ENCODE measurements at regions not wholly inside any gene's neighbourhood (a gene's known extent, or its start where the extent isn't known, plus 50 kb on each side); places are given as distances from the start of the nearest gene placed in this dataset.

DNA sequence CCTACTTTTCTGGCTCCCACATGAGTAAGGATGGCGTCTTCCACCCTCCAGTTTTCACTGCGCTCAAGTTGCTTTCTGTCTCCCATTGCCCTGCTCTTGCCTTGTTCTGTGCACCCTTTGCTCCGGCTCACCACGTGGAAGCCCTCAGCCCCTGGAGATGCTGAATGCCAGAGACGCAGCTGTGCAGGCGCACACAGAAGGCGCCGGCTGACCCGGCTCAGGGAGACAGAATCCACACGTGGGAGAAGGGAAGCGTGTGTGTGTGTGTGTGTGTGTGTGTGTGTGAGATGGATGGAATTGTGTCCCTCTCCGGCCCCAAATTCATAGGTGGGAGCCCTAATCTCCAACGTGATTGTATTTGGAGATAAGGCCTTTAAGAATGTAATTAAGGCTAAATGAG lies 118.2 kb upstream of the ERRFI1 start (continued):
- TF ChIP-seq, protein P1, sequence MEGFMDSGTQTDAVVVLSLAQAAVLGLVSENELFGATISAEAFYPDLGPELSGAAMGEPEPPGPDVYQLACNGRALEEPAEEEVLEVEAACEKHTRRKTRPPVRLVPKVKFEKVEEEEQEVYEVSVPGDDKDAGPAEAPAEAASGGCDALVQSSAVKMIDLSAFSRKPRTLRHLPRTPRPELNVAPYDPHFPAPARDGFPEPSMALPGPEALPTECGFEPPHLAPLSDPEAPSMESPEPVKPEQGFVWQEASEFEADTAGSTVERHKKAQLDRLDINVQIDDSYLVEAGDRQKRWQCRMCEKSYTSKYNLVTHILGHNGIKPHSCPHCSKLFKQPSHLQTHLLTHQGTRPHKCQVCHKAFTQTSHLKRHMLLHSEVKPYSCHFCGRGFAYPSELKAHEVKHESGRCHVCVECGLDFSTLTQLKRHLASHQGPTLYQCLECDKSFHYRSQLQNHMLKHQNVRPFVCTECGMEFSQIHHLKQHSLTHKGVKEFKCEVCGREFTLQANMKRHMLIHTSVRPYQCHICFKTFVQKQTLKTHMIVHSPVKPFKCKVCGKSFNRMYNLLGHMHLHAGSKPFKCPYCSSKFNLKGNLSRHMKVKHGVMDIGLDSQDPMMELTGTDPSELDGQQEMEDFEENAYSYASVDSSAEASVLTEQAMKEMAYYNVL (CRISPR knock-in tag; IDR thresholded peaks at IDR 0.05; ENCODE audit: borderline replicate concordance): no peak
- TF ChIP-seq CBFB (CRISPR knock-in tag; IDR thresholded peaks at IDR 0.05): no peak
- TF ChIP-seq ZNF326 (CRISPR knock-in tag; IDR thresholded peaks at IDR 0.05; ENCODE audit: borderline replicate concordance): no peak
- no peak for TF ChIP-seq HNF4G (IDR thresholded peaks at IDR 0.05; ENCODE audit: borderline replicate concordance, low read depth, low read length)
- no peak for TF ChIP-seq HNF4G (CRISPR knock-in tag; IDR thresholded peaks at IDR 0.05; ENCODE audit: borderline replicate concordance, low read depth)
- no peak for TF ChIP-seq CC2D1A (CRISPR knock-in tag; IDR thresholded peaks at IDR 0.05)
- TF ChIP-seq ZNF878 (CRISPR knock-in tag; IDR thresholded peaks at IDR 0.05): no peak
- TF ChIP-seq, protein P2, sequence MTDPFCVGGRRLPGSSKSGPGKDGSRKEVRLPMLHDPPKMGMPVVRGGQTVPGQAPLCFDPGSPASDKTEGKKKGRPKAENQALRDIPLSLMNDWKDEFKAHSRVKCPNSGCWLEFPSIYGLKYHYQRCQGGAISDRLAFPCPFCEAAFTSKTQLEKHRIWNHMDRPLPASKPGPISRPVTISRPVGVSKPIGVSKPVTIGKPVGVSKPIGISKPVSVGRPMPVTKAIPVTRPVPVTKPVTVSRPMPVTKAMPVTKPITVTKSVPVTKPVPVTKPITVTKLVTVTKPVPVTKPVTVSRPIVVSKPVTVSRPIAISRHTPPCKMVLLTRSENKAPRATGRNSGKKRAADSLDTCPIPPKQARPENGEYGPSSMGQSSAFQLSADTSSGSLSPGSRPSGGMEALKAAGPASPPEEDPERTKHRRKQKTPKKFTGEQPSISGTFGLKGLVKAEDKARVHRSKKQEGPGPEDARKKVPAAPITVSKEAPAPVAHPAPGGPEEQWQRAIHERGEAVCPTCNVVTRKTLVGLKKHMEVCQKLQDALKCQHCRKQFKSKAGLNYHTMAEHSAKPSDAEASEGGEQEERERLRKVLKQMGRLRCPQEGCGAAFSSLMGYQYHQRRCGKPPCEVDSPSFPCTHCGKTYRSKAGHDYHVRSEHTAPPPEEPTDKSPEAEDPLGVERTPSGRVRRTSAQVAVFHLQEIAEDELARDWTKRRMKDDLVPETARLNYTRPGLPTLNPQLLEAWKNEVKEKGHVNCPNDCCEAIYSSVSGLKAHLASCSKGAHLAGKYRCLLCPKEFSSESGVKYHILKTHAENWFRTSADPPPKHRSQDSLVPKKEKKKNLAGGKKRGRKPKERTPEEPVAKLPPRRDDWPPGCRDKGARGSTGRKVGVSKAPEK (CRISPR knock-in tag; IDR thresholded peaks at IDR 0.05; ENCODE audit: borderline replicate concordance): no peak
- no peak for TF ChIP-seq HMGA1 (CRISPR knock-in tag; conservative IDR thresholded peaks at IDR 0.05)
- TF ChIP-seq, protein P3, sequence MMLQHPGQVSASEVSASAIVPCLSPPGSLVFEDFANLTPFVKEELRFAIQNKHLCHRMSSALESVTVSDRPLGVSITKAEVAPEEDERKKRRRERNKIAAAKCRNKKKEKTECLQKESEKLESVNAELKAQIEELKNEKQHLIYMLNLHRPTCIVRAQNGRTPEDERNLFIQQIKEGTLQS (CRISPR knock-in tag; IDR thresholded peaks at IDR 0.05): no peak
- TF ChIP-seq KDM4B (CRISPR knock-in tag; IDR thresholded peaks at IDR 0.05): no peak
- no peak for TF ChIP-seq KDM2A (CRISPR knock-in tag; IDR thresholded peaks at IDR 0.05; ENCODE audit: borderline replicate concordance, low read depth)
- no peak for TF ChIP-seq EZH2 (conservative IDR thresholded peaks at IDR 0.05; ENCODE audit: low read depth, low read length)
